ENCODE measurements at regions not wholly inside any gene's neighbourhood (a gene's known extent, or its start where the extent isn't known, plus 50 kb on each side); places are given as distances from the start of the nearest gene placed in this dataset.

DNA sequence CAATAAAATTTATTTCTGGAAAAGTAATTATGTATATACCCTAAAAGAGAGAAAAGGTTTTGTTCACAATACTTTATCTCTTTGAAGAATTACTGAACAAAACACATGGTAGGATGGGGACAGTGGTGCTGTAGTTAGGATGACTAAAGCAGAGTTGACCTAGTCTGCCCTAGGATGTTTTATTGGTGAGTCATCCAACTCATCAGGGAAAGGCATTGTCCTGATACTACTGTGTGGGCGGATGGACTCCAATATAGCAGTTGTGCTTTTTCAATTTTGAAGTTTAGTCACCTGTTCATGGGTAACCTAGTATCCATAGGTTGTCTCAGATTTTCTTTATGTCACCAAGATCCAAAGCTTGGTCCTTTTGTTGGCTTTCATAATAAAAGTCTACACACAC lies 53.3 kb upstream of the EYS start:
- DNase-seq, result no peak

All from anterior cingulate cortex (tissue), 58 donors.